HUES6 (cell line): ENCODE measurements at regions not wholly inside any gene's neighbourhood (a gene's known extent, or its start where the extent isn't known, plus 50 kb on each side); places are given as distances from the start of the nearest gene placed in this dataset.

Experiments
- H3K27ac ChIP-seq: 2 replicates; pipeline ENCODE4 v1.7.0; 2013; ENCODE audit warnings: low read depth, mild to moderate bottlenecking, low read length, inconsistent platforms
- H3K27me3 ChIP-seq: 2 replicates; pipeline ENCODE4 v1.6.1; 2013; ENCODE audit warnings: low read length; ENCODE audit not compliant: control insufficient read depth, insufficient read depth
- H3K36me3 ChIP-seq: 2 replicates; pipeline ENCODE4 v1.6.1; 2013; ENCODE audit warnings: low read length; ENCODE audit not compliant: control insufficient read depth, insufficient read depth
- H3K4me1 ChIP-seq: 2 replicates; pipeline ENCODE4 v1.6.1; 2013; ENCODE audit warnings: low read length; ENCODE audit not compliant: control insufficient read depth, insufficient read depth
- H3K4me3 ChIP-seq: 2 replicates; pipeline ENCODE4 v1.5.1; 2013; ENCODE audit warnings: low read depth, low read length
- H3K9ac ChIP-seq: one replicate; pipeline ENCODE4 v1.6.1; 2013; ENCODE audit warnings: mild to moderate bottlenecking, low read length
- H3K9me3 ChIP-seq: 2 replicates; pipeline ENCODE4 v1.6.1; 2013; ENCODE audit warnings: low read depth, low read length; ENCODE audit not compliant: control insufficient read depth, insufficient read depth

- no peaks in the 10 kb centered on the region for H3K4me1 ChIP-seq
- no peaks in the 10 kb centered on the region for H3K9me3 ChIP-seq
- H3K4me3 ChIP-seq, result no peak overlapping the region
Observed at GRCh38 chr1:191993549-191993948, 164.7 kb upstream of the RGS18 start.

GRCh38 chr1:192002063-192002462 lies 156.2 kb upstream of the RGS18 start:
- Histone ChIP-seq H3K27ac (no peak overlapping the region), H3K36me3 (no peaks in the 10 kb centered on the region), H3K9ac (no peak overlapping the region), H3K9me3 (no peaks in the 10 kb centered on the region), H3K27me3 (no peaks in the 10 kb centered on the region), H3K4me3 (no peak overlapping the region), H3K4me1 (no peaks in the 10 kb centered on the region)

More at GRCh38 chr1:191993549-191993948, 164.7 kb upstream of the RGS18 start:
- H3K9ac ChIP-seq, result no peak overlapping the region
- H3K27ac ChIP-seq, result no peak overlapping the region
- no peaks in the 10 kb centered on the region for H3K36me3 ChIP-seq
- no peaks in the 10 kb centered on the region for H3K27me3 ChIP-seq

- Histone ChIP-seq H3K27ac (no peak overlapping the region), H3K27me3 (no peaks in the 10 kb centered on the region), H3K9me3 (no peaks in the 10 kb centered on the region), H3K9ac (no peak overlapping the region), H3K4me3 (no peak overlapping the region), H3K36me3 (no peaks in the 10 kb centered on the region), H3K4me1 (no peaks in the 10 kb centered on the region)
Observed at GRCh38 chr1:192003295-192004077, 154.8 kb upstream of the RGS18 start.

- no peak overlapping the region for H3K4me3 ChIP-seq
- no peaks in the 10 kb centered on the region for H3K9me3 ChIP-seq
- no peak overlapping the region for H3K27ac ChIP-seq
- H3K36me3 ChIP-seq, result no peaks in the 10 kb centered on the region
- H3K4me1 ChIP-seq, result no peaks in the 10 kb centered on the region
- no peaks in the 10 kb centered on the region for H3K27me3 ChIP-seq
- H3K9ac ChIP-seq, result no peak overlapping the region
Observed at GRCh38 chr1:192005976-192006375, 152.3 kb upstream of the RGS18 start.

- Histone ChIP-seq H3K36me3 (no peaks in the 10 kb centered on the region), H3K9me3 (no peaks in the 10 kb centered on the region), H3K27ac (no peak overlapping the region), H3K9ac (no peak overlapping the region), H3K4me3 (no peak overlapping the region), H3K4me1 (no peaks in the 10 kb centered on the region), H3K27me3 (no peaks in the 10 kb centered on the region)
Observed at GRCh38 chr1:192008281-192008825, 149.9 kb upstream of the RGS18 start.

- no peaks in the 10 kb centered on the region for H3K36me3 ChIP-seq
- H3K27me3 ChIP-seq, result no peaks in the 10 kb centered on the region
- no peak overlapping the region for H3K4me3 ChIP-seq
- H3K9ac ChIP-seq, result no peak overlapping the region
- no peak overlapping the region for H3K27ac ChIP-seq
- H3K4me1 ChIP-seq, result no peaks in the 10 kb centered on the region
- H3K9me3 ChIP-seq, result no peaks in the 10 kb centered on the region
Observed at GRCh38 chr1:192010406-192010805, 147.9 kb upstream of the RGS18 start.

GRCh38 chr1:192011525-192011924 lies 146.7 kb upstream of the RGS18 start:
- Histone ChIP-seq H3K27me3 (no peaks in the 10 kb centered on the region), H3K9ac (no peak overlapping the region), H3K27ac (no peak overlapping the region), H3K9me3 (no peaks in the 10 kb centered on the region), H3K4me1 (no peaks in the 10 kb centered on the region), H3K4me3 (no peak overlapping the region), H3K36me3 (no peaks in the 10 kb centered on the region)

- H3K9me3 ChIP-seq, result 0 out of 2 replicates have a peak, but pooled peaks cover 3% of the 10 kb centered on the region
- H3K36me3 ChIP-seq, result no peaks in the 10 kb centered on the region
- H3K9ac ChIP-seq, result no peak overlapping the region
- no peak overlapping the region for H3K4me3 ChIP-seq
- H3K27me3 ChIP-seq, result no peaks in the 10 kb centered on the region
- H3K4me1 ChIP-seq, result no peaks in the 10 kb centered on the region
- no peak overlapping the region for H3K27ac ChIP-seq
Observed at GRCh38 chr1:192022827-192023226, 135.4 kb upstream of the RGS18 start.

- no peaks in the 10 kb centered on the region for H3K36me3 ChIP-seq
- no peak overlapping the region for H3K4me3 ChIP-seq
- H3K9me3 ChIP-seq, result 0 out of 2 replicates have a peak, but pooled peaks cover 3% of the 10 kb centered on the region
- H3K27ac ChIP-seq, result no peak overlapping the region
- H3K4me1 ChIP-seq, result no peaks in the 10 kb centered on the region
- no peak overlapping the region for H3K9ac ChIP-seq
- no peaks in the 10 kb centered on the region for H3K27me3 ChIP-seq
Observed at GRCh38 chr1:192024881-192025280, 133.4 kb upstream of the RGS18 start.

GRCh38 chr1:192038567-192038966 lies 119.7 kb upstream of the RGS18 start:
- H3K27me3 ChIP-seq, result no peaks in the 10 kb centered on the region
- H3K27ac ChIP-seq, result no peak overlapping the region
- H3K9ac ChIP-seq, result no peak overlapping the region
- no peaks in the 10 kb centered on the region for H3K36me3 ChIP-seq
- no peaks in the 10 kb centered on the region for H3K4me1 ChIP-seq
- H3K4me3 ChIP-seq, result no peak overlapping the region
- peaks cover 4% of the 10 kb centered on the region; the same call in 1 of the 2 replicates for H3K9me3 ChIP-seq

GRCh38 chr1:192045131-192045530 lies 113.1 kb upstream of the RGS18 start:
- Histone ChIP-seq H3K4me1 (no peaks in the 10 kb centered on the region), H3K9me3 (no peaks in the 10 kb centered on the region), H3K27ac (no peak overlapping the region), H3K9ac (no peak overlapping the region), H3K36me3 (no peaks in the 10 kb centered on the region), H3K4me3 (no peak overlapping the region), H3K27me3 (no peaks in the 10 kb centered on the region)
